GM12878 (cell line): ENCODE measurements at regions not wholly inside any gene's neighbourhood (a gene's known extent, or its start where the extent isn't known, plus 50 kb on each side); places are given as distances from the start of the nearest gene placed in this dataset.
A peak's percentile ranks its signal among the peaks of the same experiment; 100 is the strongest.

Experiments used
- ATAC-seq: fragments of 200-7000 bp; cut with Tn5 transposase; 3 replicates; pipeline ENCODE4 v1.9.1; 2020; ENCODE audit warnings: mild to moderate bottlenecking, moderate library complexity
- BruUV-seq: library from RNA; stranded (reverse); fragments of 400-500 nt; replicated peaks from 2 replicates; lab custom pipeline; 2021; lab: Mats Ljungman, UMichigan
- CTCF ChIA-PET: fragments of 300-600 bp; sonication (Branson Sonifier 250); formaldehyde crosslinking; extraction: SDS; loops from one replicate; lab custom pipeline; 2021; ENCODE audit warnings: inconsistent platforms; lab: Yijun Ruan, JAX
- POLR2A ChIA-PET: fragments of 350-600 bp; formaldehyde crosslinking; extraction: SDS; loops from one replicate; lab custom pipeline; 2021; ENCODE audit warnings: inconsistent platforms; lab: Charles Lee
- RAD21 ChIA-PET: fragments of 300-600 bp; sonication (Branson Sonifier 250); formaldehyde crosslinking; loops from one replicate; lab custom pipeline; 2023; ENCODE audit warnings: antibody characterized with exemption; ENCODE audit not compliant: unreplicated experiment; lab: Charles Lee
- SMC1A ChIA-PET: fragments of 300-600 bp; sonication (Branson Sonifier 250); formaldehyde crosslinking; loops from one replicate; lab custom pipeline; 2023; ENCODE audit not compliant: unreplicated experiment, uncharacterized antibody; lab: Charles Lee
- DNase-seq: peaks from one replicate; pipeline ENCODE4 v3.0.0-alpha.2; 2011; ENCODE audit warnings: low read depth, low spot score
- FAIRE-seq: peaks from 3 replicates; lab custom pipeline; 2011; peaks lifted over from hg19 to GRCh38; lab: Jason Lieb, UNC
- H2AFZ ChIP-seq: 2 replicates; pipeline ENCODE4 v1.6.0; 2011; ENCODE audit warnings: low read depth, low read length, control low read depth; ENCODE audit not compliant: control insufficient read depth
- H3K27ac ChIP-seq: 2 replicates; pipeline ENCODE4 v1.5.1; 2011; ENCODE audit warnings: control low read depth; ENCODE audit not compliant: control insufficient read depth, insufficient read depth
- H3K27me3 ChIP-seq, 2 experiments: replicated peaks in 1 of 2; 2 replicates each; pipeline versions ENCODE4 v1.6.0 to v1.6.1; 2011; ENCODE audit warnings: low read length in 1 of 2; ENCODE audit not compliant: control insufficient read depth in 2 of 2, insufficient read depth in 2 of 2
- H3K36me3 ChIP-seq, 2 experiments: 2 replicates each; pipeline ENCODE4 v1.5.1; 2011; ENCODE audit warnings: low read length in 1 of 2; ENCODE audit not compliant: control insufficient read depth in 2 of 2, insufficient read depth in 2 of 2
- H3K4me1 ChIP-seq: 2 replicates; pipeline ENCODE4 v1.6.1; 2011; ENCODE audit warnings: mild to moderate bottlenecking, low read length, moderate library complexity, mixed read lengths; ENCODE audit not compliant: control insufficient read depth, insufficient read depth
- H3K4me2 ChIP-seq: 2 replicates; pipeline ENCODE4 v1.6.0; 2011; ENCODE audit warnings: control low read depth; ENCODE audit not compliant: control insufficient read depth, insufficient read depth
- H3K4me3 ChIP-seq: fragments of 200-600 bp; sonication (generic); 2 replicates; pipeline ENCODE4 v1.5.1; 2016
- H3K79me2 ChIP-seq: 2 replicates; pipeline ENCODE4 v1.6.0; 2011; ENCODE audit warnings: low read length; ENCODE audit not compliant: control insufficient read depth, insufficient read depth
- H3K9ac ChIP-seq: 2 replicates; pipeline ENCODE4 v1.8.0; 2011; ENCODE audit warnings: low read length, control low read depth, mixed read lengths; ENCODE audit not compliant: control insufficient read depth, insufficient read depth
- H3K9me3 ChIP-seq: replicated peaks from 3 replicates; pipeline ENCODE4 v1.5.1; 2011; ENCODE audit warnings: mild to moderate bottlenecking, low read length; ENCODE audit not compliant: control insufficient read depth, insufficient read depth
- H4K20me1 ChIP-seq: 2 replicates; pipeline ENCODE4 v1.6.0; 2011; ENCODE audit not compliant: control insufficient read depth, insufficient read depth
- IKZF2 ChIP-seq, 2 experiments: fragments of 450-650 bp; IDR thresholded peaks; 2 replicates each; pipeline ENCODE4 v1.6.1; 2017; ENCODE audit warnings: mild to moderate bottlenecking in 2 of 2, moderate library complexity in 2 of 2
- PAX8 ChIP-seq: fragments of 450-650 bp; IDR thresholded peaks from 2 replicates; pipeline ENCODE4 v1.6.1; 2017; ENCODE audit warnings: mild to moderate bottlenecking, moderate library complexity
- PML ChIP-seq: IDR thresholded peaks from 2 replicates; pipeline ENCODE4 v1.6.1; 2012; ENCODE audit warnings: low read length, inconsistent platforms
- SIN3A ChIP-seq: IDR thresholded peaks from 2 replicates; pipeline ENCODE4 v1.6.1; 2012; ENCODE audit warnings: low read depth, low read length, improper control_type of control experiment
- ZZZ3 ChIP-seq: IDR thresholded peaks from 2 replicates; pipeline ENCODE4 v1.6.1; 2011; ENCODE audit warnings: low read depth; ENCODE audit not compliant: control insufficient read depth, insufficient read length
- WGBS: methylation state at CpG from one replicate; pipeline ENCODE4 v1.1.6; 2016; ENCODE audit warnings: low lambda C conversion rate; ENCODE audit not compliant: insufficient replicate concordance, insufficient coverage; ENCODE audit errors: missing lambda C conversion rate; 5-methylcytosine and 5-hydroxymethylcytosine counted together
- in situ Hi-C: fragments of 300-500 bp; cut with MboI; formaldehyde crosslinking; loops from 9 replicates; pipeline ENCODE4 v1.14.3; 2018; ENCODE audit warnings: mixed read lengths
- intact Hi-C: fragments of 100-400 bp; cut with micrococcal nuclease; formaldehyde crosslinking; loops from one replicate; pipeline ENCODE4 v1.14.2; 2022; ENCODE audit not compliant: unreplicated experiment
- TF ChIP-seq, protein P1 (sequence below): fragments of 450-650 bp; IDR thresholded peaks from 2 replicates; pipeline ENCODE4 v1.6.1; 2017; ENCODE audit warnings: mild to moderate bottlenecking, moderate library complexity

DNA sequence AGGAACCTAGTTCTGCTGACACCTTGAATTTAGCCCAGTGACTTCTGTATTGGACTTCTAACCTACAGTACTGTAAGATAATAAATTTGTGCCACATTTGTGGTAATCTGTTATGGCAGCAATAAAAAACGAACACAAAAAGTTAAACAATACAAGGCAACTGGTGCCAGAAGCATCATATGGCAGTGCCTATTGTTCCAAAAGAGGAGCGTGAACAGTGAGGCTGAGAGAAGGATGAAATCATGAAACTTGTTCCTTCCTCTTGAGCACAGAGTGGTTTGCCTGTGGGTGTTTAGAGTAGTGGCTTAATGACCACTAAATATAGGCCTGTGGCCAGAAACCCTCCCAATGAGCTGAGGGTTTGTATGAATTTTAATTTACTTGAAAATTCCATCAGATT is 69.7 kb upstream of the PGRMC2 start:
- ATAC-seq (peak; percentile 31; the same call in 1 of the 3 replicates), FAIRE-seq (no peak), DNase-seq (no peak)
- Histone ChIP-seq H3K27me3 (no peaks in the 10 kb centered on the region), H3K9me3 (no peaks in the 10 kb centered on the region; the same call in 2 of the 3 replicates), H3K36me3 (no peaks in the 10 kb centered on the region), H4K20me1 (no peaks in the 10 kb centered on the region), H3K4me1 (no peaks in the 10 kb centered on the region), H3K79me2 (no peaks in the 10 kb centered on the region), H3K9ac (no peak overlapping the region), H3K4me2 (no peak overlapping the region), H3K27ac (no peak overlapping the region), H3K4me3 (no peak overlapping the region), H2AFZ (no peak overlapping the region)
- WGBS: 2% methylated on average over 2 of the region's 2 CpGs
- ChIA-PET CTCF (no interaction called here), POLR2A (no interaction called here), SMC1A (no interaction called here), RAD21 (no interaction called here)
- in situ Hi-C loops (no loop called here), intact Hi-C loops (no loop called here)
- no TSS peak for BruUV-seq
- TF ChIP-seq, protein P1, sequence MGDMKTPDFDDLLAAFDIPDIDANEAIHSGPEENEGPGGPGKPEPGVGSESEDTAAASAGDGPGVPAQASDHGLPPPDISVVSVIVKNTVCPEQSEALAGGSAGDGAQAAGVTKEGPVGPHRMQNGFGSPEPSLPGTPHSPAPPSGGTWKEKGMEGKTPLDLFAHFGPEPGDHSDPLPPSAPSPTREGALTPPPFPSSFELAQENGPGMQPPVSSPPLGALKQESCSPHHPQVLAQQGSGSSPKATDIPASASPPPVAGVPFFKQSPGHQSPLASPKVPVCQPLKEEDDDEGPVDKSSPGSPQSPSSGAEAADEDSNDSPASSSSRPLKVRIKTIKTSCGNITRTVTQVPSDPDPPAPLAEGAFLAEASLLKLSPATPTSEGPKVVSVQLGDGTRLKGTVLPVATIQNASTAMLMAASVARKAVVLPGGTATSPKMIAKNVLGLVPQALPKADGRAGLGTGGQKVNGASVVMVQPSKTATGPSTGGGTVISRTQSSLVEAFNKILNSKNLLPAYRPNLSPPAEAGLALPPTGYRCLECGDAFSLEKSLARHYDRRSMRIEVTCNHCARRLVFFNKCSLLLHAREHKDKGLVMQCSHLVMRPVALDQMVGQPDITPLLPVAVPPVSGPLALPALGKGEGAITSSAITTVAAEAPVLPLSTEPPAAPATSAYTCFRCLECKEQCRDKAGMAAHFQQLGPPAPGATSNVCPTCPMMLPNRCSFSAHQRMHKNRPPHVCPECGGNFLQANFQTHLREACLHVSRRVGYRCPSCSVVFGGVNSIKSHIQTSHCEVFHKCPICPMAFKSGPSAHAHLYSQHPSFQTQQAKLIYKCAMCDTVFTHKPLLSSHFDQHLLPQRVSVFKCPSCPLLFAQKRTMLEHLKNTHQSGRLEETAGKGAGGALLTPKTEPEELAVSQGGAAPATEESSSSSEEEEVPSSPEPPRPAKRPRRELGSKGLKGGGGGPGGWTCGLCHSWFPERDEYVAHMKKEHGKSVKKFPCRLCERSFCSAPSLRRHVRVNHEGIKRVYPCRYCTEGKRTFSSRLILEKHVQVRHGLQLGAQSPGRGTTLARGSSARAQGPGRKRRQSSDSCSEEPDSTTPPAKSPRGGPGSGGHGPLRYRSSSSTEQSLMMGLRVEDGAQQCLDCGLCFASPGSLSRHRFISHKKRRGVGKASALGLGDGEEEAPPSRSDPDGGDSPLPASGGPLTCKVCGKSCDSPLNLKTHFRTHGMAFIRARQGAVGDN: no peak
- TF ChIP-seq ZZZ3 (no peak), IKZF2 (IDR thresholded peaks at IDR 0.05) (no peak), SIN3A (no peak), PML (no peak), PAX8 (no peak)
